Prostate gland (tissue), 2 donors: ENCODE measurements at regions not wholly inside any gene's neighbourhood (a gene's known extent, or its start where the extent isn't known, plus 50 kb on each side); places are given as distances from the start of the nearest gene placed in this dataset.

ENCODE experiments used
- CTCF ChIP-seq, 4 experiments: fragments of 200-600 bp in 2 of 4; fragments of 450-650 bp in 2 of 4; sonication (generic) in 2 of 4; IDR thresholded peaks; 1 replicate in 3 of 4; 2 replicates in 1 of 4; pipeline ENCODE4 v1.5.1; 2016 to 2019; ENCODE audit warnings: antibody characterized with exemption in 4 of 4, mild to moderate bottlenecking in 2 of 4, moderate library complexity in 2 of 4
- POLR2A ChIP-seq: fragments of 450-650 bp; IDR thresholded peaks from one replicate; pipeline ENCODE4 v1.6.1; 2016; ENCODE audit warnings: antibody characterized with exemption, mild to moderate bottlenecking
- POLR2AphosphoS5 ChIP-seq: sonication (generic); formaldehyde crosslinking; IDR thresholded peaks from one replicate; pipeline ENCODE4 v1.6.1; 2017; ENCODE audit warnings: antibody characterized with exemption

- no peak for TF ChIP-seq CTCF (IDR thresholded peaks at IDR 0.05)
- no peak for TF ChIP-seq POLR2AphosphoS5
- no peak for TF ChIP-seq POLR2A
These were observed 325.5 kb downstream of the C16orf95 start for GRCh38 chr16:86991679-86992078.
